Neutrophil (primary cell): ENCODE measurements at regions not wholly inside any gene's neighbourhood (a gene's known extent, or its start where the extent isn't known, plus 50 kb on each side); places are given as distances from the start of the nearest gene placed in this dataset.

Experiments
- H3K27ac ChIP-seq: fragments of 200-600 bp; sonication (generic); 2 replicates; pipeline ENCODE4 v1.5.1; 2016; ENCODE audit warnings: mild to moderate bottlenecking, moderate library complexity
- H3K27me3 ChIP-seq: fragments of 200-600 bp; sonication (generic); 2 replicates; pipeline ENCODE4 v1.6.0; 2016; ENCODE audit warnings: mild to moderate bottlenecking
- H3K36me3 ChIP-seq: fragments of 200-600 bp; sonication (generic); 2 replicates; pipeline ENCODE4 v1.5.1; 2017
- H3K4me1 ChIP-seq, 2 experiments: fragments of 200-600 bp in 1 of 2; sonication (generic) in 1 of 2; 1 replicate in 1 of 2; 2 replicates in 1 of 2; pipeline versions ENCODE4 v1.5.1 to v1.6.1; 2013 to 2016; ENCODE audit warnings: low read depth in 1 of 2, low read length in 1 of 2, mild to moderate bottlenecking in 1 of 2, moderate library complexity in 1 of 2; ENCODE audit not compliant: control insufficient read depth in 1 of 2, insufficient read depth in 1 of 2
- H3K4me3 ChIP-seq, 2 experiments: fragments of 200-600 bp in 1 of 2; sonication (generic) in 1 of 2; 1 replicate in 1 of 2; 2 replicates in 1 of 2; pipeline ENCODE4 v1.5.1; 2013 to 2016; ENCODE audit warnings: low read depth in 1 of 2, low read length in 1 of 2, mild to moderate bottlenecking in 1 of 2, moderate library complexity in 1 of 2
- H3K9me3 ChIP-seq: fragments of 200-600 bp; sonication (generic); 2 replicates; pipeline ENCODE4 v1.5.1; 2016
- TF ChIP-seq, protein P1 (sequence below): fragments of 200-600 bp; sonication (generic); IDR thresholded peaks from 2 replicates; pipeline ENCODE4 v1.5.1; 2016; ENCODE audit warnings: antibody characterized with exemption

DNA sequence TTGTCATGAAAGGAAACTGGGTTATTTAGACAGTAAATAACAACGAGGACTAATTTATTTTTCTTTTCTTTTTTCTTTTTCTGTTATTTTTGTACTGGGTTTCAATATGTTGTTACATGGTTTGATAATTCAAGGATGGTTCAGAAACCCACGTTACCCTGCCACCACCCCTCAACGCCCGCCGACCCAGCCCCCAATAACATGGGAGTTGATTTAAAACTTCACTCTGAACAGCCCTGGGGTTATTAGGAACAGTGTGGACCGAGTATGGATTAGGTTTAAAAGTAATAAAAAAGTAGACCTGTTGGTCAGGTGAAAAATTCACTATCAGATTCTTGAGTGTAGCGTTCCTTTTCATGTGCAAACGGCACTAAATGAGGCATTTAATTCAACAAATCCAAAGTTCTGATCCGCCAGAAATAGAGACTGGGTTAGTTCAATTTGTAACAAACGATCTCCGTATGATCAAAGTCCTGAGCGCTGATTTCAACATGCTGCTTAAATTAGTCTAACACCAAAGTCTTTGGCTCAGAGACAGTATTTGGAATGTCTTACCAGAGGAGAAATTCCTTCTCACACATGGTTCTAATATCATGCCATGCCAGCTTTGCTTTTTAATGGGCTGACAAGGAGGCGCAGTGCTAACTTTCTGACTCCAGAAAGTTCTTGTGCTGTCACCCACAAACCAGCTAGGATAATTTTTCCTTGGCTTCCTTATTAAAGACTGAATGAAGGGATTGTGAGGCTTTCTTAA, 173.1 kb upstream of the IRX3 start:
- TF ChIP-seq, protein P1, sequence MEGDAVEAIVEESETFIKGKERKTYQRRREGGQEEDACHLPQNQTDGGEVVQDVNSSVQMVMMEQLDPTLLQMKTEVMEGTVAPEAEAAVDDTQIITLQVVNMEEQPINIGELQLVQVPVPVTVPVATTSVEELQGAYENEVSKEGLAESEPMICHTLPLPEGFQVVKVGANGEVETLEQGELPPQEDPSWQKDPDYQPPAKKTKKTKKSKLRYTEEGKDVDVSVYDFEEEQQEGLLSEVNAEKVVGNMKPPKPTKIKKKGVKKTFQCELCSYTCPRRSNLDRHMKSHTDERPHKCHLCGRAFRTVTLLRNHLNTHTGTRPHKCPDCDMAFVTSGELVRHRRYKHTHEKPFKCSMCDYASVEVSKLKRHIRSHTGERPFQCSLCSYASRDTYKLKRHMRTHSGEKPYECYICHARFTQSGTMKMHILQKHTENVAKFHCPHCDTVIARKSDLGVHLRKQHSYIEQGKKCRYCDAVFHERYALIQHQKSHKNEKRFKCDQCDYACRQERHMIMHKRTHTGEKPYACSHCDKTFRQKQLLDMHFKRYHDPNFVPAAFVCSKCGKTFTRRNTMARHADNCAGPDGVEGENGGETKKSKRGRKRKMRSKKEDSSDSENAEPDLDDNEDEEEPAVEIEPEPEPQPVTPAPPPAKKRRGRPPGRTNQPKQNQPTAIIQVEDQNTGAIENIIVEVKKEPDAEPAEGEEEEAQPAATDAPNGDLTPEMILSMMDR: no peak

DNA sequence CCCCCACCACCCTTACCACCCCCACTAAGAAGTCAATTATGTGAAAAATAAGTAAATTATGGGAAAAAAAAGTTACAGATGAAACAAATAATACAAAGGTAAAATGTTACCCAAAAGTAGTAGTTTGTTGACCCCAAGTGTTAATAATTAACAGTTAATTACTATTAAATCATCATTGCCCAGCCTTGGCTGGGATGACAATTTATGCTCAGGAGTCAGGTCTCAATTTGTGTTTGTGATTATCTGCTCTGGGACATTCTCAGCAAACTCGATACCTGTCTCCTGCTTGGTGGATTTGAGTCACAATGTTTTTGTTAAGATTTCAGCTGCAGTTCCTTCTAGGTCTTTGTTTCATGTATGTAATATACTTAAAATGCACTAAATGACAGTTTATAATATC, 172.3 kb upstream of the IRX3 start:
- no peaks in the 10 kb centered on the region for H3K9me3 ChIP-seq
- H3K4me1 ChIP-seq: no peaks in the 10 kb centered on the region
- TF ChIP-seq, protein P1: no peak
- no peak overlapping the region for H3K27ac ChIP-seq
- no peak overlapping the region for H3K4me3 ChIP-seq
- peaks cover 12% of the 10 kb centered on the region for H3K27me3 ChIP-seq
- no peaks in the 10 kb centered on the region for H3K36me3 ChIP-seq

More for the DNA sequence above, 173.1 kb upstream of the IRX3 start:
- H3K27me3 ChIP-seq: peaks cover 11% of the 10 kb centered on the region
- no peaks in the 10 kb centered on the region for H3K9me3 ChIP-seq
- H3K4me1 ChIP-seq: no peaks in the 10 kb centered on the region
- no peak overlapping the region for H3K27ac ChIP-seq
- no peaks in the 10 kb centered on the region for H3K36me3 ChIP-seq
- H3K4me3 ChIP-seq: no peak overlapping the region

DNA sequence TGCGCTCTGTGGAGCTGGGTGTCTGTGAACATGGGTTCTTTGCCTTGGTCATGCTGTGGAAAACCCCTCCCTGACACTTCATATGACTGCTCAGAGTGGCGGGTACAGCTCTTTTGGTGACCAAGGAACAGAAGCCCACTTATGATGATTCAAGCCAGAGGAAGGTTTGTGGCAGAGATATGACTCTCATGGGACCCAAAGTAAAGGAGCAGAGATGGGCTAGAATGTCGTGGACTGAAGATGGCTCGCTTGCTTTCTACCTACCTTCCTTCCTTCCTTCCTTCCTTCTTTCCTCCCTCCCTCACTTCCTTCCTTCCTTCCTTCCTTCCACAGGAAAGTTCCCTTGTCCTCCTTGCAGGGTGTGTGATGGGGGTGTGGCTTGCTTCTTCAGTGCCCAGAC, 169.7 kb upstream of the IRX3 start:
- H3K27me3 ChIP-seq: peaks cover 19% of the 10 kb centered on the region
- H3K4me3 ChIP-seq: no peak overlapping the region
- no peak overlapping the region for H3K27ac ChIP-seq
- no peaks in the 10 kb centered on the region for H3K36me3 ChIP-seq
- no peaks in the 10 kb centered on the region for H3K9me3 ChIP-seq
- TF ChIP-seq, protein P1: no peak
- H3K4me1 ChIP-seq: no peaks in the 10 kb centered on the region

DNA sequence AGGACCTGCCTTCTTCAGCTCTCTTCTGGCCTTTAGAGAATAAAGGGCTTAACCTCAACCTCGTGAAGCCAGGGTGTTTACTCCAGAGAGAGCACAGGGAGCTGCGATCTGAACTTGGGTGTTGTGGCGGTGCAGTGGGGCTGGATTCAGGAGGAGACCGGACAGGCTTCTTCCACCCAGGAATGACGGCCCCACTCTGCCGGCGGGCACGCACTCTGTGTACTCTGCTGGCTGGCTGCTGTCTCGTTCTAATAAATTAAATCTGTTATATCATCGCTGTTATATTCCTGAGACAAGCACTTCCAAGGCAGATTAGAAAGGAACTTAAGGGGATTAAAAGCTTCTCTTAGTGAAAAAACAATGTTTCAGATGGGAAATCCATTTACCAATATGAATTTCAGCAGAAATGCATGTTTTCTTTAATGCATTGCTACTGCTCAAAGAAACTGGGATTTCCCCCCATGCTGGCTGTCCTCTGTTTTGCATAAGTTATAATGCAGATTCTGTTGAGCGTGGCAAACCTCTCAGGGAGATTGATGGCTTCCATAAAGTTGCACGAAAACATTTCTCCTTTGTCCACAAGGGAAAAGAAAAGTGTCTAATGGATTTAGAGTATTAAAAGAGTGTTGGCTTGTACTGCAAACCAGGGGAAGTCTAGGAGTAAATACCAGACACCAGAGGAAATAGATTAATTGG, 168.6 kb upstream of the IRX3 start:
- H3K27ac ChIP-seq: no peak overlapping the region
- no peak overlapping the region for H3K4me3 ChIP-seq
- TF ChIP-seq, protein P1: no peak
- no peaks in the 10 kb centered on the region for H3K9me3 ChIP-seq
- peaks cover 25% of the 10 kb centered on the region for H3K27me3 ChIP-seq
- no peaks in the 10 kb centered on the region for H3K36me3 ChIP-seq
- no peaks in the 10 kb centered on the region for H3K4me1 ChIP-seq

DNA sequence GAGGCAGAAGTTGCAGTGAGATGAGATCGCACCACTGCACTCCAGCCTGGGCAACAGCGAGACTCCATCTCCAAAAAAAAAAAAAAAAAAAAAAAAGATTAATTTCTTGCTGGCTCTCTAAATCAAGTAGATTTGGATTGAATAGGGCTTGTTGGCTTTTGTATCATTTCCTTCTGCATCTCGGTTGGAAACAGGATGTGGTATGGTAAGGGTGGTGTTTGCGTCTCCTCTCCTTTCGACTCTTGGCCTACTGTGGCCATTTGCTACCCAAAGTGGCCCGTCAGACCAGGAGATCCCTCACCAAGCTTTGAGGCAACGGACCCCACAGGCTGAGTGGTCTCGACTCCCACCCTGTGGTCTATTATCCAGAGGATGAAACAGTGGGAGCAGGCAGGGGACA, 168.0 kb upstream of the IRX3 start:
- Histone ChIP-seq H3K4me3 (no peak overlapping the region), H3K4me1 (no peaks in the 10 kb centered on the region), H3K27me3 (peaks cover 25% of the 10 kb centered on the region), H3K36me3 (no peaks in the 10 kb centered on the region), H3K9me3 (no peaks in the 10 kb centered on the region), H3K27ac (no peak overlapping the region)
- TF ChIP-seq, protein P1: no peak
